ENCODE measurements at regions not wholly inside any gene's neighbourhood (a gene's known extent, or its start where the extent isn't known, plus 50 kb on each side); places are given as distances from the start of the nearest gene placed in this dataset.
A peak's percentile ranks its signal among the peaks of the same experiment; 100 is the strongest.
"Not testable (repeated sequence)": the region's sequence is repeated elsewhere in the genome, so short reads cannot be mapped to it uniquely, and the experiment has no call there.

DNA sequence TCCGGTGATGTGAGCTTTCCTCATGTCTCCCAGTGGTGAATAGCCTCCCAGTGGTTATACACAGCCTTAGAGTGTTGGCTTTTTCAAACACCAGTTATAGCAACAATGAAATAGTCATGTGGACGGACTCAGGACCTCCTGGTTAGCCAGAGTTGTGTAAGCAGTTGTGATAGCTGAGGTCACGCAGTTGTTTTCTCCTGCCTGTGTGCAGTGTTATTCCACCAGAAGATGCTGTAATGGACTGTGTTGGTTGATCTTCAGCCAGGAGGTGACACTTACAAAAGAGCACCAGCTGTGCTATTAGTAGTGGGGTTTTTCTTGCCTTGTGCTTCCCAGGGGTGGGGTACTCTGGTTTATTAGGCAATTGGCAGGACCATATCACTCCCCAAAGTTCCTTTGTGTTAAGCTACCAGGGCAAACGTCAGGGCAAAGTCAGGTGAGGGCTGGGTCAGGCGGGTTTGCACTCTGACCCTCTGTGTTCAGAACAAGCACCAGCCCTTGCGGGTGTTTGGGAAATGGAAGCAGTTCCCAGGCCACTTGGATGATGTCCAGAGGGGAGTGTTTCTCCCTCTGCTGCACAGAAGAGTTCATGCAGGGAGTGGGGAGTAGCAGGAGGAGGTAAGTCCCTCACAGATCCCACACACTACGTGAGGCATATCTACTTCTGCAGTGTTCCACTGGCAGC lies 252.6 kb downstream of the TMEM47 start:
- FAIRE-seq = no peak

DNA sequence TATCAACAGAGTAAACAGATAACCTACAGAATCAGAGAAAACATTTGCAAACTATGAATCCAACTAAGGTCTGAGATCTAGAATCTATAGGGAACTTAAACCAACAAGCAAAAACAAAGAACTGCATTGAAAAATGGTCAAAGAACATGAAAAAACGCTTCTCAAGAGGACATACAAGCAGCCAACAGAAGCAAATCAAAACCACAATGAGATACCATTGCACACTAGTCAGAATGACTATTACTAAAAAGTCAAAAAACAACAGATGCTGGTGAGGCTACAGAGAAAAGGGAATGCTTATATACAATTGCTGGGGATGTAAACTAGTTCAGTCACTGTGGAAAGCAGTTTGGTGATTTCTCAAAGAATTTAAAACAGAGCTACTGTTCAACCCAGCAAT lies 255.7 kb downstream of the TMEM47 start:
- FAIRE-seq = no peak

DNA sequence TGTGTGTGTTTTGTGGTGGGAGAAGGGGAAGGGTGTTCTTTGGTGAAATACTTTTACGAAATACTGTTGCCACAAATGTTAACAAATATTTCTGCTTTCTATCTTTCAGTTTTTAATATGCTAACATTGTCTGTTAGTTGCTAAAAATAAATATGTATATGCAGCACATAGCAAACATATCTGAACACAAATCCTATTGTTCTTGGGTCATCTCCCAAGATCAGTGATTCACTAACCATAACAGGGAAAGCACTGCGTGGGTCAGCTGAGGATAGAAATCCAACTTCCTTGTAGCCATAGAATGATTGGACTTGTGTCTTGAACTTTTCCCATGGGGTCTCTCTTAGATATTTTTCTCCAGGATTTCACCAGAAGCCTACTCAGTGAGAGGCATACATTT lies 250.3 kb upstream of the FAM47A start:
- FAIRE-seq = no peak

DNA sequence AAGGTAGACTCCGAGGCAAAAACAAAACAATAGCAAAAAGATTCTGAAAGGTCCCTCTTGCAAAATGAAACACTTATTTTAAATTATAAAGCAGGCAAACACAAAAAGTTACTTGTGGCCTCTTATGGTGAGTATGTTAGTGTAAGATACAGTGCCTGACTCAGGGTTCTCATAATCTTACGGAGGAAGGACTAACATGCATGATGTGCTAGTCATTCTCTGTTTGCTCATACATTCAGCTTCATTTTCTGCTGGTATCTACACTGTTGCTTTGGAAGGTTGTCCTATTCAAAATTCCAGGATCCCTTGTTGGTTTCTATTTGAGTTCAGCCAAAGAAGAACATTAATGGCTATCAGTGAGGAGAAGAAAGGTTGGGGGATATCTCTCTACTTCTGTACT lies 249.1 kb upstream of the FAM47A start:
- no peak for FAIRE-seq

DNA sequence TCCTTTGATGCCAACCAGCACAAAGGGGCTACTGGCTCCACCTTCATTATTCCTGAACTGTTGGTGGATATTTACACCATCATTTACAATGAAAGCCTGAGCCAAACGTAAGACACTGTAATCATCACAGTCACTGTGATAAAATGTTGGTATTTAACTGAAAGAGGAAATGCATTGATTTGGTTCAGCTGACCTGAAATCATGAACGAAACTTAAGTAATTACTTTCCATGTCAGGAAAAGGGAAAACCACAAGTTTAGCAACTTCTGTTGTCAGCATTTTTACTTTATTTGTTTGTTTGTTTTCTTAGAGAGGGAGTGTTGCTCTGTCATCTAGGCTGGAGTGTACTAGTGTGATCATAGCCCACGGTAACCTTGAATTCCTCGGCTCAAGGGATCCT lies 247.8 kb upstream of the FAM47A start:
- no peak for FAIRE-seq

DNA sequence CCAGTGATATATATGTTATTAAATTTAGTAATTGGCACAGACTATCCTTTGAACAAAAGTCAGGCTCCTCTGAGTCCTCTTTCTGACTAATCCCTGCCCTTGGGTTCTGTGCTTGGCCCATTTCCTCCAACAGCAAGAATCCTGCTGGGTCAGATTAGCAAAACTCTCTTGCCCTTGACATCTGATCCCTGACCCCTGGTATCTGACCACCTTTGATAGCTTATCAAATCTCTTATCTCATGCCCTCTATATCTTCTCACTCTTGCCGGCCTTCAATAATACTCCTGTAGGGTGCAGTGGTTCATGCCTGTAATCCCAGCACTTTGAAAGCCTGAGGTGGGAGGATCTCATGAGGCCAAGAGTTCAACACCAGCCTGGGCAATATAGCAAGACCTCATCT lies 245.5 kb upstream of the FAM47A start:
- no peak for FAIRE-seq

DNA sequence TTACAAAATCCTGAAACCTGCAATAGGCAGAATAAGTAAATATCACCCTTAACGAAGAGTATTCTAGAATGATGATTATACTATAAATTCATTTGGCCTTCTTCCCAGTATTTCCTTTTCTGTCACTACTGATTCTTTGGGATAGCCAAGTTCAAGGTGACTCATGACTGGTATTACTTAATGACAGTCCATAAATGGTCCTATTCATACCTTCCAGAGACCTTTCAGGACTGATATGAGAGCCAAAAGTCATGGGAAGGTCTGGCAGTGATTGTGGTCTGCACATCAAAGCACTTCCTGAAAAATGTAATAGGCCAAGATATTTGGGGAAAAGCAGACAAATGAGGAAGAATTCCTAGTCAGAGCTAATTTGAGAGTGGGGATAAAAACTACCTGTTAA lies 239.6 kb upstream of the FAM47A start:
- no peak for FAIRE-seq

DNA sequence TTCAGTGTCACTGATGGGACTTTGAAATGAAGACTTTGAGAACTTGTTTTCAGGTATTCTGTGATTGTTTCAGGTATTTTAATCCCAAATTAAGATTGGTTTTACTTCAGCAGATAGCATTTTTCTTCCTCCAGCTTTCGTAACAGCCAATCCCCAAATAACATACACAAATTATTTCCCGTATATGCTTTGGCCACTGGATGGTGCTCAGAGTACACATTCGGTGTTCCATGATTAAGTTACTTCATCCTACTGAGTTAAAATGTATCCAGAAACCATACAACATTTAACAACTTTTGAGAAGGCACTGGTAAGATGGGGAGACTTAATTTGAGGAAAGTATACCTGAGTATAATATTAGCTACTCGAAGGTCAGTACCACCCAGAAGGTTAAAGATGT lies 233.4 kb upstream of the FAM47A start:
- no peak for FAIRE-seq

DNA sequence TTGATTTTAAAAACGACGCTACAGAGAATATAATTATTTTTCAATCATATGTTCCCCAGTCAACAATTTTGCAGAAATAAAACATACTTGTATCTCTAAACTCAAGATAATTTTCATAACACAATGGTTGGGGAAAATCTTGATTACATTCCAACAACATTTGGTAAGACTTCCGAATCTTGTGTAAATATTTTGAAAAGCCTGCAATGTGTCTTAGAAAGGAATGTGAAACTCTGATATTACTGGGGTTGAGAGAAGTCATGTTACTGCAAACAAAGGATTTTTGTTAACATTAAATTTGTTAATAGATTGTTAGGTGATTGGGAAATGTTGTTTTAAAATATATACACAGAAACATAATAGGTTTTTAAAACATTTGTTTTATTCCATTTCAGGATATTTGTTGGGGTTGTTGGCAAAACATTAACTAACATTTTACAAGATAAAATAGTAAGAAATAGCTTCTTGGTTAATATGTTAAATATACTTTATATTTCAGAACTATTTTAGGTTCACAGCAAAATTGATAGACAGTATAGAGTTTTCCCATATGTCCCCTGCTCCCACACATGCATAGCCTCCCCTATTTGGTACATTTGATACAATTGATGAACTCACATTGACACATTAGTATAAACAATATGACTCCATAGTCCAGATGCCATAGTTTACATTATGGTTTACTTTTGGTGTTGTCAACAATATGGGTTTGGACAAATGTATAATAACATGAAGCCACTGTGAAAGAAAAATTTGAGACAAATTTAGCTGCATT lies 218.6 kb upstream of the FAM47A start:
- FAIRE-seq = no peak

DNA sequence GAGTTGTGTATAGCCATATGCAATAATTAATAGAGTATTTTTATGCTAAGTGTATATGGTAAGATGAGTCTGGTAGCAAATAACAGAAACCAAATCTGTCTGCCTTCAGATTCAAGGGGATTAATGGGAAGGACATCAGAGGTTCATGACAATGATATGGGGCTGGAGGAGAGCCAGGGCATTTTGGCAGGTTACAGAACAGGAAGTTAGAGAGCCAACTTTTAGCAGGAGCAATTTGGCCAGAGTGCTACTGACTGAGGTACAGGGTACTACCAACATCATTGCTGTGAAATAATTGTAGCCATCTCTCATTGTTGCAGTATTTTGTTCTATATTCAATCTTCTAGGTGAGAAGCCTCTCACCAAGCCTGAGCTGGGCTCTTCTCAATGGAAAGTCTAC lies 210.9 kb upstream of the FAM47A start:
- FAIRE-seq = no peak

DNA sequence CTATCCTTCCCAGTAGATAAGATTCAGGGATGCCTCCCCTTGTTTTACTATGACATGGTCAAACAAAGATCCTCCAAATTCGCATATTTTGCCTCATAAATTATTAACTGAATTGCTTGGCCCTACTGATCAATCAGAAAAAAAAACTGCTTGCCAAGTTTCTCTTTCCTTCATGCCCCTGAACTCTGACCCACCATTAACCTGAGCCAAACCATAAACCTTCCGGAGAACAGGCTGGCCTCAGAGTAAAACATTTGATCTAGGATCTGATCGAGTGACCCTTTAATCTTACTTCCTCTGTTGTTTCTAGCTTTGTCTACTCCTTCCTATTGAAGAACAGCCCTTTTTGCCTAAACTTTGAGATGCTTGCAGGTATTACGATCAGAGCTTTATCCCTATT lies 209.7 kb upstream of the FAM47A start:
- no peak for FAIRE-seq

DNA sequence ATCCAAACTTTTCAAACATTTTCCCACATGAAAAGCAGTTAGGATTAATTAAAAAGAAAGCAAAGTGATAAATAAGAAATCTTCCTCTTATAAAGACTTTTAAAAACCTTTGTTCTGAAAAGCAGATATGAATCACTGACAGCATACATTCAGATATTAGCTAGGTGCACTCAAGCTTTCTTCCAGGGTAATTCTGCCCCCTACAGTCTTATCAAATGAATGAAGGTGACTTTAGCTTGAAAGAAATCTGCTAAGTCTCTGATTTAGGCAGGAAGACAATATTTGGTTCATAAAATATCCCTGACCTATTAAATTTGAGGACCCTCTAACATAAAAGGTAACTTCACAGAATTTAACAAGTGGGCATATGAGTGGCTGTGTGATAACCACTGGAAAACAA lies 209.1 kb upstream of the FAM47A start:
- FAIRE-seq = no peak

DNA sequence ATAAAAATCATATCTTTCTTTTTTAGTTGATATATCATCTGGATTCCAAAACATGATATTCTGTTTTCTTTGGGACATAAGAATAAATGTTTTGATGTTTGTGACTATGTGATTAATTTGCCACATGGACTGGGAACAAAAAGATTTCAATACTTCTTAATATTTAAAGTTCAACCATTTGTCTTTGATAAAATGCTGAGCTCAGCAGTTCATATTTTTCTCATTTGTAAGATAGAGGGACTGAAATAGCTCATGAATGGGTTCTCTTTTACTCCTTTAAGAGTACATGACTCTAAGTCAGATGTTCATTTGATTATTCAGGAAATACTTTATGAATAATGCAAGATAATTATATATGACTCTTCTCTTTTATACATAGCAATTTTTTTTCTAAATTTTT lies 205.9 kb upstream of the FAM47A start:
- no peak for FAIRE-seq

DNA sequence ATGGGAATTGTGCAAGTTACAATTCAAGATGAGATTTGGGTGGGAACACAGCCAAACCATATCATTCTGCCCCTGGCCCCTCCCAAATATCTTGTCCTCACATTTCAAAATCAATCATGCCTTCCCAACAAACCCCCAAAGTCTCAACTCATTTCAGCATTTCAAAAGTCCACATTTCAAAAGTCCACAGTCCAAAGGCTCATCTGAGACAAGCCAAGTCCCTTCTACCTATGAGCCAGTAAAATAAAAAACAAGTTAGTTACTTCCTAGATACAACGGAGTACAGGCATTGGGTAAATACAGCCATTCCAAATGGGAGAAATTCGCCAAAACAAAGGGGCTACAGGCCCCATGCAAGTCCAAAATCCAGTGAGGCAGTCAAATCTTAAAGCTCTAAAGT lies 203.3 kb upstream of the FAM47A start:
- FAIRE-seq = not testable (repeated sequence)

DNA sequence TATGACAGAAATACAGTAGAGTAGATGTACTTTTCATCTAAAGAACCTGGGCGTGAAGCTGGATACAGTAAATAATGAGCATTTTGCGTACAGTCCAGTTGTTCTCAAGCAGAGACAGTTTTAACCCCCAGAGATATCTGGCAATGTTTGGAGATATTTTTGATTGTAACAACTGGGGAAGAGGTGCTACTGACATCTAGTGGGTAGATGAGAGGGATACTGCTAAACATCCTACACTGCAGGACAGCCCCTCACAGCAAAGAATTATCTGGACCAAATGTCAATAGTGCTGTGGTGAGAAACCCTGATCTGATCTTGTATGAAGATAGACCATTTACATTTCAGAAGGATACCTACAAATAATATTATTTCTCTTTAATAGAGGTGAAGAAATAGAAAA lies 200.2 kb upstream of the FAM47A start:
- FAIRE-seq = no peak

DNA sequence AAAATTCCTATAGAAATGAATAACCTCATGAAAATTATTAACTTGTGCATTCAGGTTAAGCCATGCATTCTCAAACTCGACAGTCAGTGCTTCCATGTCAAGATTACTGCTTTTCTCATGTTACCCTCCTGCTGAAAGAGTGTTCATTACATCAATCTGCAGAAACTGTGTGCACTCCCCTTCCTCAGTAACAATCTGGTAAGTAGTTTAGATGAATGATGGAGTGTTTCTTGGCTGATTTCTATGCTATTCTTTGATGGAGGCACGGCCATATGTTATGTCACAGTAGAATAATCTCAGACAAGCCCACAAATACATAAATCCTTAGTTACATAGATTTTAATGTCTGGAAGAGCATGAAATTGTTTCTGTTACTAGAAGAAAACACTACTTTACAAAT lies 193.3 kb upstream of the FAM47A start:
- no peak for FAIRE-seq

DNA sequence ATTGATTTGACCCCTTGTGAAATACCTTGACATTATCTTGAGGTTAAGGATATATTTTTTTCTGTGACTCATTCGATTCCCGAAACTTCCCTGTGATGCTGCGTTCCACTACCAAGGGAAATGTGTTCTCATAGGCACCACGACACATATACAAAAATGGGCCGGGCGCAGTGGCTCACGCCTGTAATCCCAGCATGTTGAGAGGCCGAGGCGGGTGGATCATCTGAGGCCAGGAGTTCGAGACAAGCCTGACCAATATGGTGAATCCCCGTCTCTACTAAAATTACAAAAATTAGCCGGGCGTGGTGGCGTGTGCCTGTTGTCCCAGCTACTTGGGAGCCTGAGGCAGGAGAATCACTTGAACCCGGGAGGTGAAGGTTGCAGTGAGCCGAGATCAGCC lies 188.3 kb upstream of the FAM47A start:
- FAIRE-seq = not testable (repeated sequence)

DNA sequence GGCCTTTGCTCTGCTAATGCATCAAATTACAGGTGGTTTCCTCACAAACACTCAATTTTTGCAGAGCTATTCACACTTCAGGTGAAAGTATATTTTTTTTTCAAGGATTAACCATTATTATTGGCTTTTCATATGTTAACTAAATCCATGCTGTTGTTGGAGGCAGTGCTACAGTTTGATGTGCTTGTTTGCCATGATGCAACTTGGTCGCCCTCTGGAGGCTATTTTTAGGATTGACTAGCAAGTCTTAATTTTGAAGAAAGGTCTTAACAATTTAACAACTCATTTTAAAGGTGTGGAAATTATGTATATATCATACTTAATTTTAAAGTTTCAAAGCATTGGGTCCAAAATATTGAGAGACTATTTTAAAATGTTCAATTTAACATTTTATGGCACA lies 168.8 kb upstream of the FAM47A start:
- FAIRE-seq = peak; percentile 93

DNA sequence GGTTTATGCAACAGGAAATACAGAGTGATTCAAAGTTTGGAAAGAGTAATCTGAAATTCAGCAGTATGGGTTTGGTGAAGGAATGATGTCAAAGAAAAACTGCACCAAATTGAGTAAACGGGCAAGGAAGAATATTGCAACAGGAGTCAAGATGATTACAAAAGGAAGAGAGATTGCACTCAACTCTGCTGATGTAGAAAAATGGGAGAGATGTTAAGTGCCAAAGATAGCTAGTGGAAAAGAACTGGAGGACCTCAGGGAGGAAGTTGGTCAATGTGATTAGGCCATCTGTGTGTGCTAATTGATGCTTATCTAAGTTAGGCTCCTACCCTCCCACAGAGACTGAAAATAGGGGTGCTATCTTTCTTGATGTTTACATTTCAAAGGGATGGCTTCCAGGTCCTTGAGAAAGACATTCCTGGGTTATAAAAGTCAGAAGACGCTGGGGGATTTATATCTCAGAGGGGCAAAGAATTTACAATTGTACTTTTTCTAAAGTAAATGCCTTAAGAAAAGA lies 167.4 kb upstream of the FAM47A start:
- no peak for FAIRE-seq

DNA sequence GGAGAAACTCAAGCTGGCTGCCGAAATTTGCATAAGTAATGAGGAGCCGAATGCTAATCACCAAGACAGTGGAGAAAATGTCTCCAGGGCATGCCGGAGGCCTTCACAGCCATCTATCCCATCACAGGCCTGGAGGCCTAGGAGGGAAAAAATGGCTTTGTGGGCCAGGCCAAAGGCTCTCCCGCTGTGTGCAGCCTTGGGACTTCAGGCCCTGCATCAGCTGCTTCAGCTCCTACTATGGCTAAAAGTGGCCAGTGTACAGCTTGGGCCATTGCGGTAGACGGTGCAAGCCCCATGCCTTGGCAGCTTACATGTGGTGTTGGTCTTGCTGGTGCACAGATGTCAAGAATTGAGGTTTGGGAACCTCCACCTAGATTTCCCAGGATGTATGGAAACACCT lies 162.6 kb upstream of the FAM47A start:
- no peak for FAIRE-seq

DNA sequence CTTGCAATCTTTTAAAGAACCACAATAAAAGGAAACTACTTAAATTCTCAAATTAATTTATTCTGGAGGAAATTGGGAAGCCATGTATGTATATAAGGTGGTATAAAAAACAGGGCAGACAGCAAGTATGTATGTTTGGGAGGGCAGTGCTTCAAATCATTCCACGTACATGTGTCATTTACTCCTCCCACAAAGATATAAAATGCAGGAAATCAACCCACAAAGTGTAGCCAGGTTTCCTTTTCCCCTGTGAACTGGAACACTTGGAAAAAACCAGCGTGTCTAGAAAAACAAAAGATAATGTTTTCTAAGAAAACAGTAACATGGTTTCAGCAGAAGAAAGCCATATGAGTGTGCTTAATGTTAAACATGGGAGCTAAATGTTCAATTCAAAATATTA lies 156.7 kb upstream of the FAM47A start:
- FAIRE-seq = no peak

DNA sequence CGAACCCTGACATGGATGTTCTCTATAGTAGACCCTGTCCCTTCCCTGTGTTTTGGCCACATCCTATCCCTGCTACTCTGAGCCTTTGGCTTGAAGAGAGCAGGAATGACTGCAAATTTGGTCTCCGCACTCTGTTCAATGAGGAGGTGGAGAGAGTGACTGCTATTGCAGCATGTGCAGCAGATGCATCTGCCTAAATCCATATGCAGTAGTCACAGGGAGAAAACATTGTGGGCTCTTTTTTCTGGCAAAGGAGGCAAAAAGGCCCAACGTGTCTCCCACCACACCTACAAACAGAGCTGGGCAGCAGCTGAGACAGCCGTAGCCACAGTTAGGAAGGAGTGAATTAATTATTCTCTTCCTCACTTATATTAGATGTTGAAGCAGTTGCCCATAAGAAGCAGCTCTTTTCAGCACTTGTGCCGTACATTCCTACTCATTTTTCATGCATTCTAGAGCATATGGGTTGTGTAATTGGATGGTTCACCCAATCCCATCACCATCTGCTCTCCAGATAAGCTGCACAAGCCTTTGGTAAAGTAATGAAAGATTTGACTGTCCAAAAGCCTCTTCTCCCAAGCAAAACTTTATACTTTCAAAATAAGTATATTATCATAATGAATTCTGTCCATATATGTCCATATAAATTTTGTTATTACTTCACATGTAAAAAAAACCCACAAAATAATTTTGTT lies 147.9 kb upstream of the FAM47A start:
- FAIRE-seq = no peak

DNA sequence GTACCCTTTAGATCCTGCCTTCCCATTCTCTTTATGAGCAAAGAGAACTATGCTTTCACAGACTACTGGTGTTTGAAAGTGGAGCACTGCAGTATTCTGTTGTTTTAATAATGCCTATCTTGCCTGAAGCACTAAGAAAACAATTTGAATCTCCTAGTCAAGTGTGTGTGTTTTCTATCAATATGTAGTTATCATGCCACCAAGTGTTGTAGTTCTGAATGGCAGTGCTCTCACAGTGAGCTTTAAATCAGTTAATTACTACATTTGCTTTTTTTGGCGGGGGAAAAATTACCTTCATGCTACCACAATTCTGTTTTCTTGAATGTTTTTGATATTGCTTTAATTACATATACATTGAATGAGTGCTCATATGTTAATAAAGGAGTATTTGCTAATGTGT lies 143.6 kb upstream of the FAM47A start:
- peak; percentile 87 for FAIRE-seq

DNA sequence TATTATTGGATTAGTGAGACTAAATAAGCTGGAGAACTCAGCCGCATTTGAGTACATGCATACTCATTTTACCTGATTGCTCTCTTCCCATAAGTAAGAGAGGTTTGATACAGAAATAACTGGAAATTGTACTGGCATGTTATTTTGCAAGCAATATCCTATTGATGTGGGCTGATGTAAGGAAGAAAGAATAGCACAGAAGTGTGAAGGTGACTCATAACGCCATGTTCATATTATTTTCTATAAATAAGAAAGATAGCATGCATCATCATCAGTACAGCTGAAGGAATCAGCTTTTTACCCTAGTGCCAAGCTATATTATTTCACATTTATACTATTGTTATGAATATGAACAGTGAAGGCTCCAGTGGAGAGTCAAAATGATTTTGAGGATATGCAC lies 138.3 kb upstream of the FAM47A start:
- FAIRE-seq = no peak

All from islet of Langerhans (tissue), 1 donor.